ENCODE measurements at regions not wholly inside any gene's neighbourhood (a gene's known extent, or its start where the extent isn't known, plus 50 kb on each side); places are given as distances from the start of the nearest gene placed in this dataset.

GRCh38 chr5:164934561-164934960, 1429.1 kb downstream of the MAT2B start:
- DNase-seq: no peak

- DNase-seq: no peak
Observed at GRCh38 chr5:164941132-164941531, 1435.7 kb downstream of the MAT2B start.

DNA sequence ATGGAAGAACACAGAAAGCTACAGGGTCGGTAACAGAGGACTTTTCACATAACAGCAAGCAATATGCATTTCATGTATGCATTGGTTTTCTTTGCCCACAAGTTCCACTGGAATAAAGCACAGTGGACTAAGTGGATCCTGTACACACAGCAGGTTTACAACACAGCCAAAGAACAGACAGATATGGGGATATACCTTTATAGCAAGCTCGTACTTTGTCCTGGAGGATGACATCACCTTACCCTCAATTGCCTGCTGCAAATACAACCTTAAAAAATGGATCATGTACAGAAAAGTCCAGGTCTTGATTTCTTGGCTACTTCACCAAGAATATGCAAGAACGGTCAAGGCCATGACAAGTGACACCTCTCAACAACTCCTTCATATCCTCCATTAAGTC, 1445.5 kb downstream of the MAT2B start:
- no peak for DNase-seq

GRCh38 chr5:164951570-164951969, 1446.2 kb downstream of the MAT2B start:
- no peak for DNase-seq

- no peak for DNase-seq
Observed at GRCh38 chr5:164958688-164959087, 1453.3 kb downstream of the MAT2B start.

GRCh38 chr5:164959761-164960160, 1454.3 kb downstream of the MAT2B start:
- DNase-seq: no peak

DNA sequence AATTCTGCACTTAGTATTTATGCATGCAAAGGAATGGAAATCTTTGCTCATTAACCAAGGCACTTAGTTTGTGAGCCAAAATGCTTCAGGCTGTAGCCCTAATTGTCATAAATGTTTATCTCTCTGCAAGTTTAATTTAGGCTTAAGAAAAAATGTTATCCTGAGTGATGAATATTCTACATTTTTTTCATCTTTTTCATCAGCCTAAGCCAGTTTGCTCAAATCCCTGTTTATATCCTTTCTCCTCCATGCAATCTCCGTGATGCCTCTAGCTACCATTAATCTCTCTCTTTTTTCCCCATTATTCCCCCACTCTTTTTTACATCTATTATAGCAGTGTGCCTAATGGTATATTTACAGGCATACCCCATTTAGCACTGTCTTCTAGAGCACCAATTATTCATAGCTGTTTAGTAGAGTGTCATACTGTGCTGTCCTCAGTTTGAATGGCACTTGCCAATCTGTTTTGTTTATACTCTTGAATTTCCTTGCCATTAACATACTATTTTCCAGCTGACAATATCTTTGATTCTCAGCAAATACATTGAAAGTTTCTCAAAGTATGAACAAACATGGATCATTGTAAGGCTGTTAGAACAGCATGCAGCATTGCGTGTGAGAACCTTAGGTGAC, 1457.0 kb downstream of the MAT2B start:
- DNase-seq: no peak

DNA sequence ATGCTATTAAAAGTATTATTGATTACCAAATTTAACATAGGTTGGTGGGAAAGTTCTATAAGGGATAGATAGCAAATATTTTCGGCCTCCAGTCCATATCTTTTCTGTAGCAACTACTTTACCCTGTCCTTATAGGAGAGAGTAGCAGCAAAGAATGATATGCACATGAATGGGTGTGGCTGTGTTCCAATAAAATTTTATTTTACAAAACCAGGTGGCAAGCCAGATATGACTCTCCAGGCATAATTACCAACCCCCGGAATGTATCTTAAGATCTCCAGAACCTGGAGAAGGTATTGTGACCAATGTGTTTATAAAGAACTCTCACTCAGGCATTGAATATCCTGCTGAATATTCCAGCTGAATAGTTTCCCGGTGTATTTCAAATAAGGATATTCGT, 1461.2 kb downstream of the MAT2B start:
- no peak for DNase-seq

DNA sequence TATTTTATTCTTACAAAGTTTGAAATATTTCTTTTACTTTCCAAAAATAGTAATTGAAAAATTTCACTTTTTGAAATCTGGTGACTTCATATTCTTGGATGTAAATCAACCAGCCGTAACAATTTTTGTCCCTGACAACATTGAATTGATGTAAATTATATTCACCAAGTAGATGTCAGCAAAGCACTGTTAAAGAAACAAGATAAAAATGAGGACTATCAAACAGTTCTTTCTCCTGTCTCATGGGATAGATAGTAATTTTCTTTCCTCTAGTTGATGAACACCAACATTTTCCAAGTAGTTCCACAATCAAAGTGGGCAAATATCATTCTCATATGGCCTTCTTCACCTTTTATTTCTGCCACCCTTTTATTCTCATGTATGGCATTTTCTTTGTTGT, 1461.9 kb downstream of the MAT2B start:
- no peak for DNase-seq

GRCh38 chr5:164972973-164973372, 1467.6 kb downstream of the MAT2B start:
- no peak for DNase-seq

DNA sequence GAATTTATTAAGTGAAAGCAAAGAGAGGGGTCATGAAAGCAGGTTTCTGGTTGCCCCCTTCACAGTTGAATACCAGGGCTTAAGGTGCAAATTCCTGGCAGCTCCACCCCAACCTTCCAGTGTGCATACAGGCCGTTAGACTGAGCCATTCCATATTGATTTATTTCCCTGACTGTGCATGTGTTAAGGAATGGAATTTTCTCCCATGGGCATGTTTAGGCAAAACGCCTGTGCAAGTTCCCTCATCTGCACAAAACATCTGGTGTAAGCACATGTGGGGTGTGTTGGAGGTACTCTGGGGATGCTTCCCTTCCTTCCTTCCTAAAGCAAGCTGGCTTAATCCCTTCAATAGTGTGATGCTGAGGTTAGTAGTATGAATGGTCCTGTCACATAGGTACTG, 1470.6 kb downstream of the MAT2B start:
- no peak for DNase-seq

DNA sequence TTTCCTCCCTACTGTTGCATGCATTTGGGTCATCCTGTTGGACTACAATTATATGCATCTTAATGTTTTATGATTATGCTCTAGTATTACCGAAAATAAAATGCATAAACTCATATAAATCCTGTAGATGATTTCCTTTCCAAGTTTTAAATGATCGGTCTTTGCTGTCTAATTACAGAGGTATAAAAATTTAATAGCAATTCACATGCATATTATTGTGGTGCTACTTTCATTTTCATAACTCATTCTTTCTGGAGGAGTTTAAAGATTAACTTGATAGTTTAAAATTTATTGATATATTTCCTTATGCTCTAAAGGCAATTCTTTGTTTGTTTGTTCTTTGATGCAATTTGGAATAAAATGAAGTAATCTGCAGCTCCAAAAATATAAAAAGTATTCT, 1475.1 kb downstream of the MAT2B start:
- no peak for DNase-seq

GRCh38 chr5:164998142-164998541, 1492.7 kb downstream of the MAT2B start:
- DNase-seq: no peak

DNA sequence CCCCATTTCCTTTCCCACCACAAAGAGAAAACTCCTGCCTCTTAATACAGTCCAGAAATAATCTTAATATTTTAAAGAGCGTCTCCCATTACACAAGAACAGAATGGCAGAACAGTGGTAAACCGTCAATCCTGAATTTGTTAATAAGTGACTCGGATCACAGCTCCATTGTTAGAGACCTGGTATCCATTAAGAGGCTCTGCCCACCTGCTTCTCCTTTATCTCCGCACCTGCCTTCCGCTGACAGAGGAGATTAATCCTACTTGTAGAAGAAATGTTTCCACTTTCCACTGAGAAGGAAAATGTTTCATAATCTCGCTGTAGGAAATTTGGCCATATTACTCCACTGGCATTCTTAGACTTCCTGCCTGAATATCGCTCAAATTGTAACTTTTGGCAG, 1493.2 kb downstream of the MAT2B start:
- DNase-seq: no peak

DNA sequence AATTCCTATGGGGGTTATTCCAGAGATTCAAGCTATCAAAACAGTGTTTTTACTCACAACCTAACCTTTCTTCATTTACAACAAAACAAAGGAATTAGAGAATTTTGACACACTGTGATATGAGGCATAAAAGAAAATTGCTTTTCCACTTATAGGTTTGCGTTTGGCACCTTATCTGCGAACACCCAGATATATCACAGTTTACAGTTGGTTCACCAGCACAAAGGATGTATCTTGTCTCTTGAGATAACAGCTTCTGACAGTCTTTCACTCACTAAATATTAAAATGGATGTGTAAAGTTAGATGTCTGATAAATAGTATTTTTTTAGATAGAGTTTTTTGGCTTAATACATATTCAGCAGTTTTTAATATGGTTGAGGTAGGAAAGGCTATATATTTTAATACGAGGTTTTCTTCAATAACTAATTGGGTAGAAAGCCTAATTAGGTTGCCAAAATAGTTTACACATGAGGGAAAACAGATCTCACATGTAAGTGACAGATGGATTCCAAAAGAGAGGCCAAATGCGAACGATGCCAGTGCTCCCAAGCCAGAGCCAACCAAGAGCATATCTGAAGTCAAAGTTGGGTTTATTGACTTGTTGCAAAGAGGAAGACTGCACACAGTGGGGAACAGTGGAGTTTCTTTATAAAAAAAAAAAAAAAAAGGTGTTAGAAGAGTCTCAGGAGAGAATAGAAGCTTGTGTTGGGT, 1495.2 kb downstream of the MAT2B start:
- no peak for DNase-seq

DNA sequence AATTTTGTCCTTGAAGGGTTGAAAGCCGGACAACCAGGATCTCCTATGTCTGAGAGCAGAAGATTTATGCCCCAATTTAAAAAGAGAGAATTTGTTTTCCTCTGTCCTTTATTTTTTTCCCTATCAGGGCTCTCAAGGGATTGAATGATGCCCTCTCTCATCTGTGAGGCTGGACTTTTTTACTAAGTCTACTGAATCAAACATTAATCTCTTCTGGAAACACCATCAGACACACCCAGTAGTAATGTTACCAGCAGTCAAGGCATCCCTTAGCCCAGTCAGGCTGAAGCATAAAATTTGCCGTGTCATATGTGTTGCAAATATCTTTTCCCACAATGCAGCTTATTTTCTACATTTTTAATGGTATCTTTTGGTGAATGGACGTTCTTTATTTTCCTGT, 1497.9 kb downstream of the MAT2B start:
- DNase-seq: no peak

DNA sequence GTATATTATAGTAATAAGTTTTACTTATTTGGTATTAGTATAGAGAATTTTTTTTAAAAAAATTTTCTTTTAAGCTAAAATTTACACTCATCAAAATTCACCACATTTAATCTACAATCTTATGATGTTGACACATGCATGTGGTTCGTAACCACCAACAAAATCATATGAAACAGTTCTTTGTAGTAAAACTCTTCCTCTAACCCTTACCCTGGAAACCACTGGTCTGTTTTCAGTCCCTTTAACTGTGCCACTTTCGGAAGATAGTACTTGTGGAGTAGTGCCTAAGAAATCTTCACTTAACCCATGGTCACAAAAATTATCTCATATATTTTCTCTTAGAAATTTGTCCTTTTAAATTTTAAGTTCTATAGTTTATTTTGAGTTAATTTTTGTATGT, 1498.8 kb downstream of the MAT2B start:
- DNase-seq: no peak

- DNase-seq: no peak
Observed at GRCh38 chr5:165014439-165014838, 1509.0 kb downstream of the MAT2B start.

DNA sequence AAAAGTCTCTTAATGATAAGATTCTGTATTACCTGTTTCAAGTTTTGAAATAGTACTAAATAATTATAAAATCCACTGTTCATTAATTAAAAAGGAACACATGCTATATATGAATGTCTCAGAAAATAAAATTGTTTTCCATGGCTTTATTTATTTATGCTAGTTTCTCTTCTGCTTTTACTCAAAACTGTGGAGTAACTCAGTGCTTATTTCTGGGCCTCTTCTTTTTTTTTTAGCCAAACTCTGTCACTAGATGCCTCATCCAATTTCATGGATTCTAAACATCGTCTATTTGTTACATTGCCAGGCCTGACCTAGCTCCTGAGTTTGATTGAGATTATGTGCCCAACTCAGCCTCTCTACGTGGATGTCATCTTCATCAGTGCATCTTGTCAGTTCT, 1509.7 kb downstream of the MAT2B start:
- no peak for DNase-seq

GRCh38 chr5:165015547-165015946, 1510.1 kb downstream of the MAT2B start:
- no peak for DNase-seq

DNA sequence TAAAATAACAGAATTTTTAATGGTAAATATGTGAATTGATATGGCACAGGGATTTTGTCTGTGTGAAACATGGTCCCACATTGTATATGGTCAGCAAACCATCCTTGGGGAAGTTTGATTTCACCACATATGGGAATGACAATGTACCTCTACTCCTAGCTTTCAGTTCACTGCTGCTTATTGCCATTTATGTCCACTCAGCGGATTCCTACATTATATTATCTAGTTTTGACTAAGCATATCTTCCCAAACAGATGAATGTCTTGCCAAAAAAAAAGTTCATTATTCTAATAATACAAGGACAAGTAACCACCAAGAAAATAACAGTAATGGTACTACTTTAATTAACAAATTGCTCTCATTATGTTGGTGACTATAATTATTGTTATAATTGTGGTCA, 1521.6 kb downstream of the MAT2B start:
- DNase-seq: no peak

- DNase-seq: no peak
Observed at GRCh38 chr5:165028356-165028755, 1522.9 kb downstream of the MAT2B start.

- DNase-seq: no peak
Observed at GRCh38 chr5:165029099-165029870, 1523.9 kb downstream of the MAT2B start.

DNA sequence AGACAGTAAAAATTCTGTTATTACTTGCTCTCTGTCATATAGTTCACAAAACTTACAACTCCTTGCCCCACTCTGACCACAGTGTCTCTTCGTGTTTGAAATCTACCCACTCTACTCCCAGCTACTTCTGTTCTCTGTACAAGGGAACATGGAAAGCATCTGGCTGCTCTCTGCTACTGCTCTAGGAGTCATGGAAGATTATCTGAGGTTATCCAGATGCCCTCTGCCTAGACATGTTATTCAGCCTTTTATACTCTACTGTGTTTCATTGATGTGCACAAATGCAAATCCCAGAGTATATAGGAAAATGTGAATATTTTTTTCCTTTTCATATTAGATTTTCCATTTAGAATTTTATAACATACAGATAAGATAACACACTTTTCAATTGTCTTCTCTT, 1525.6 kb downstream of the MAT2B start:
- DNase-seq: no peak

All from CD4-positive, alpha-beta T cell treated with Interleukin-6 for 4 hours (primary cell).